WTC11 (cell line): ENCODE measurements at regions not wholly inside any gene's neighbourhood (a gene's known extent, or its start where the extent isn't known, plus 50 kb on each side); places are given as distances from the start of the nearest gene placed in this dataset.

Experiments used
- ATAC-seq: fragments of 200-7000 bp; cut with Tn5 transposase; 2 replicates; pipeline ENCODE4 v1.10.0; 2021; ENCODE audit warnings: mild to moderate bottlenecking, moderate library complexity
- CTCF ChIA-PET: fragments of 300-600 bp; sonication (Branson Sonifier 250); formaldehyde crosslinking; loops from one replicate; lab custom pipeline; 2021; ENCODE audit warnings: antibody characterized with exemption; lab: Charles Lee
- POLR2A ChIA-PET: fragments of 350-600 bp; sonication (Branson Sonifier 250); formaldehyde crosslinking; loops from one replicate; lab custom pipeline; 2021; ENCODE audit warnings: antibody characterized with exemption; lab: Charles Lee
- DNase-seq: peaks from one replicate; pipeline ENCODE4 v3.0.0; 2021; ENCODE audit warnings: low spot score
- H3K27ac Mint-ChIP-seq: 2 replicates; pipeline ENCODE4 v1.8.0; 2021; ENCODE audit warnings: mixed read lengths
- H3K27me3 Mint-ChIP-seq: 2 replicates; pipeline ENCODE4 v1.8.0; 2021; ENCODE audit warnings: low read depth, mild to moderate bottlenecking, moderate library complexity, mixed read lengths
- H3K36me3 Mint-ChIP-seq: 2 replicates; pipeline ENCODE4 v1.8.0; 2021; ENCODE audit warnings: mixed read lengths
- H3K4me1 Mint-ChIP-seq: 2 replicates; pipeline ENCODE4 v1.8.0; 2022; ENCODE audit warnings: mixed read lengths
- H3K4me3 Mint-ChIP-seq: 2 replicates; pipeline ENCODE4 v1.8.0; 2021; ENCODE audit warnings: mild to moderate bottlenecking, moderate library complexity, mixed read lengths
- H3K9me3 Mint-ChIP-seq: 2 replicates; pipeline ENCODE4 v1.8.0; 2021; ENCODE audit warnings: mixed read lengths
- CREB1 ChIP-seq: sonication (generic); formaldehyde crosslinking; IDR thresholded peaks from 2 replicates; pipeline ENCODE4 v1.8.0; 2023; ENCODE audit warnings: mild to moderate bottlenecking, missing genetic modification reagents
- FOXP1 ChIP-seq: sonication (generic); formaldehyde crosslinking; IDR thresholded peaks from 2 replicates; pipeline ENCODE4 v1.8.0; 2022; ENCODE audit warnings: missing genetic modification reagents, mild to moderate bottlenecking, moderate library complexity, borderline replicate concordance
- KAT7 ChIP-seq: sonication (generic); formaldehyde crosslinking; IDR thresholded peaks from 2 replicates; pipeline ENCODE4 v1.8.1; 2023; ENCODE audit warnings: missing genetic modification reagents, mild to moderate bottlenecking, borderline replicate concordance
- MXD4 ChIP-seq: fragments of 250-450 bp; sonication (Bioruptor Pico); IDR thresholded peaks from 2 replicates; pipeline ENCODE4 v1.8.0; 2021; ENCODE audit warnings: mild to moderate bottlenecking, moderate library complexity, borderline replicate concordance
- NFYB ChIP-seq: sonication (generic); formaldehyde crosslinking; conservative IDR thresholded peaks from 2 replicates; pipeline ENCODE4 v1.8.0; 2022; ENCODE audit warnings: low read depth, missing genetic modification reagents
- NR1H2 ChIP-seq: sonication (generic); formaldehyde crosslinking; IDR thresholded peaks from 2 replicates; pipeline ENCODE4 v1.9.0; 2021; ENCODE audit warnings: mild to moderate bottlenecking, moderate library complexity, missing genetic modification reagents
- NR2C2 ChIP-seq: sonication (generic); formaldehyde crosslinking; IDR thresholded peaks from 2 replicates; pipeline ENCODE4 v1.8.0; 2022; ENCODE audit warnings: mild to moderate bottlenecking, missing genetic modification reagents
- PRRX2 ChIP-seq: fragments of 250-450 bp; sonication (Bioruptor Pico); IDR thresholded peaks from 2 replicates; pipeline ENCODE4 v1.8.0; 2021; ENCODE audit warnings: mild to moderate bottlenecking
- SMAD4 ChIP-seq: sonication (generic); formaldehyde crosslinking; IDR thresholded peaks from 2 replicates; pipeline ENCODE4 v1.8.0; 2022; ENCODE audit warnings: mild to moderate bottlenecking, missing genetic modification reagents
- ZNF121 ChIP-seq: sonication (generic); formaldehyde crosslinking; IDR thresholded peaks from 2 replicates; pipeline ENCODE4 v1.8.0; 2023; ENCODE audit warnings: missing genetic modification reagents
- ZNF138 ChIP-seq: sonication (generic); formaldehyde crosslinking; conservative IDR thresholded peaks from 2 replicates; pipeline ENCODE4 v1.8.1; 2022; ENCODE audit warnings: mild to moderate bottlenecking, moderate library complexity, missing genetic modification reagents
- ZNF317 ChIP-seq: sonication (generic); formaldehyde crosslinking; IDR thresholded peaks from 2 replicates; pipeline ENCODE4 v1.8.1; 2023; ENCODE audit warnings: low read depth, mild to moderate bottlenecking, moderate library complexity, missing genetic modification reagents, borderline replicate concordance
- ZNF671 ChIP-seq: fragments of 250-450 bp; sonication (Bioruptor Pico); IDR thresholded peaks from 2 replicates; pipeline ENCODE4 v1.8.0; 2021; ENCODE audit warnings: mild to moderate bottlenecking
- TF ChIP-seq, protein P1 (sequence below): sonication (generic); formaldehyde crosslinking; IDR thresholded peaks from 2 replicates; pipeline ENCODE4 v1.8.1; 2023; ENCODE audit warnings: mild to moderate bottlenecking, moderate library complexity, missing genetic modification reagents
- TF ChIP-seq, protein P2 (sequence below): sonication (generic); formaldehyde crosslinking; IDR thresholded peaks from 2 replicates; pipeline ENCODE4 v1.8.0; 2022; ENCODE audit warnings: mild to moderate bottlenecking, missing genetic modification reagents
- TF ChIP-seq, protein P3 (sequence below): sonication (generic); formaldehyde crosslinking; IDR thresholded peaks from 2 replicates; pipeline ENCODE4 v1.8.1; 2022; ENCODE audit warnings: low read depth, missing genetic modification reagents, borderline replicate concordance
- TF ChIP-seq, protein P4 (sequence below): sonication (generic); formaldehyde crosslinking; IDR thresholded peaks from 2 replicates; pipeline ENCODE4 v1.8.0; 2023; ENCODE audit warnings: missing genetic modification reagents
- TF ChIP-seq, protein P5 (sequence below): fragments of 250-450 bp; sonication (Bioruptor Pico); IDR thresholded peaks from 2 replicates; pipeline ENCODE4 v1.8.0; 2021; ENCODE audit warnings: mild to moderate bottlenecking
- TF ChIP-seq, protein P6 (sequence below): sonication (generic); formaldehyde crosslinking; IDR thresholded peaks from 2 replicates; pipeline ENCODE4 v1.8.1; 2023; ENCODE audit warnings: mild to moderate bottlenecking, missing genetic modification reagents

DNA sequence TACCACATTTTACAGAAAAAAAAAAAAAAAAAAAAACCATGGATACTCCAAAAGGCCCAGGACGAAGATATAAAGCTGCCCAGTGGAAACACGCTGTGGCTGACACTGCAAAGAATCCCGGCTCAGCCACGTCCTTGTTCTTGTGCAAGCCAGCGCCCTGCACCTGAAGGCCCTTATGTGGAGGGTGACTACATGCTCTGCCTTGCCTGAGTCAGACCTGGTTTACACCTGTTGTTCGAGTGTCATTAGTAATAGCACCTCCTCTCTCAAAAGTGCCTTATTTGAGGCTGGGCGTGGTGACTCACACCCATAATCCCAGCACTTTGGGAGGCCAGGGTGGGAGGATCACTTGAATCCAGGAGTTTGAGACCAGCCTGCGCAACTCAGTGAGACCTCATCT is 54.3 kb upstream of the ZSWIM6 start:
- CTCF ChIA-PET: interaction anchor here (0.6 to 1.1 kb wide), 7 partner anchors 16 to 996 kb away, joined by 3 to 5 read pairs (median 4); partner anchors contain the start of gene ZSWIM6
- POLR2A ChIA-PET: no interaction called here

DNA sequence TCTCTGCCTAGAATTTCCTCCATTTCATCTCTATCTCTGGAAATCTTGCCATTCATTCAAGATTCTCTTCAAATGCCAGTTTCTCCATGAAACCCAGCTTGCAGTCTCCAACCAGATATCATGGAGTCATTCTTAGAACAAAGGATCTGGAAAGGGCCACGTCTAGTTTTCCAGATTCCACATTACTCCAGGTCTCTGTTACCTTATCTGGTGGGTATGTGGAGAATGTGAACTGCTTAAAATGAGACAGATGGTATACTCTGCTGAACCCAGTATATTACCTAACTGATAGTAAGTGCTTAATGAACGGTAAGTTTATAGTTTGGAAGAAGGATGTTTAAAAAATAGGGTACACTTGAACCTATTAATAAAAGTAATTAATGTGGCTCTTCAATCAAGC is 52.3 kb upstream of the ZSWIM6 start:
- no peak for DNase-seq
- no peaks in the 10 kb centered on the region for H3K36me3 Mint-ChIP-seq
- ChIA-PET CTCF (no interaction called here), POLR2A (no interaction called here)
- no peaks in the 10 kb centered on the region for H3K9me3 Mint-ChIP-seq
- no peak for ATAC-seq
- TF ChIP-seq NR1H2 (no peak), CREB1 (CRISPR knock-in tag) (no peak), ZNF138 (CRISPR knock-in tag) (no peak), PRRX2 (no peak)
- TF ChIP-seq, protein P1, sequence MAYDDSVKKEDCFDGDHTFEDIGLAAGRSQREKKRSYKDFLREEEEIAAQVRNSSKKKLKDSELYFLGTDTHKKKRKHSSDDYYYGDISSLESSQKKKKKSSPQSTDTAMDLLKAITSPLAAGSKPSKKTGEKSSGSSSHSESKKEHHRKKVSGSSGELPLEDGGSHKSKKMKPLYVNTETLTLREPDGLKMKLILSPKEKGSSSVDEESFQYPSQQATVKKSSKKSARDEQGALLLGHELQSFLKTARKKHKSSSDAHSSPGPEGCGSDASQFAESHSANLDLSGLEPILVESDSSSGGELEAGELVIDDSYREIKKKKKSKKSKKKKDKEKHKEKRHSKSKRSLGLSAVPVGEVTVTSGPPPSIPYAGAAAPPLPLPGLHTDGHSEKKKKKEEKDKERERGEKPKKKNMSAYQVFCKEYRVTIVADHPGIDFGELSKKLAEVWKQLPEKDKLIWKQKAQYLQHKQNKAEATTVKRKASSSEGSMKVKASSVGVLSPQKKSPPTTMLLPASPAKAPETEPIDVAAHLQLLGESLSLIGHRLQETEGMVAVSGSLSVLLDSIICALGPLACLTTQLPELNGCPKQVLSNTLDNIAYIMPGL: no peak
- TF ChIP-seq, protein P2, sequence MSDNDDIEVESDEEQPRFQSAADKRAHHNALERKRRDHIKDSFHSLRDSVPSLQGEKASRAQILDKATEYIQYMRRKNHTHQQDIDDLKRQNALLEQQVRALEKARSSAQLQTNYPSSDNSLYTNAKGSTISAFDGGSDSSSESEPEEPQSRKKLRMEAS (CRISPR knock-in tag): no peak
- TF ChIP-seq, protein P3, sequence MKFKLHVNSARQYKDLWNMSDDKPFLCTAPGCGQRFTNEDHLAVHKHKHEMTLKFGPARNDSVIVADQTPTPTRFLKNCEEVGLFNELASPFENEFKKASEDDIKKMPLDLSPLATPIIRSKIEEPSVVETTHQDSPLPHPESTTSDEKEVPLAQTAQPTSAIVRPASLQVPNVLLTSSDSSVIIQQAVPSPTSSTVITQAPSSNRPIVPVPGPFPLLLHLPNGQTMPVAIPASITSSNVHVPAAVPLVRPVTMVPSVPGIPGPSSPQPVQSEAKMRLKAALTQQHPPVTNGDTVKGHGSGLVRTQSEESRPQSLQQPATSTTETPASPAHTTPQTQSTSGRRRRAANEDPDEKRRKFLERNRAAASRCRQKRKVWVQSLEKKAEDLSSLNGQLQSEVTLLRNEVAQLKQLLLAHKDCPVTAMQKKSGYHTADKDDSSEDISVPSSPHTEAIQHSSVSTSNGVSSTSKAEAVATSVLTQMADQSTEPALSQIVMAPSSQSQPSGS (CRISPR knock-in tag): no peak
- TF ChIP-seq, protein P4, sequence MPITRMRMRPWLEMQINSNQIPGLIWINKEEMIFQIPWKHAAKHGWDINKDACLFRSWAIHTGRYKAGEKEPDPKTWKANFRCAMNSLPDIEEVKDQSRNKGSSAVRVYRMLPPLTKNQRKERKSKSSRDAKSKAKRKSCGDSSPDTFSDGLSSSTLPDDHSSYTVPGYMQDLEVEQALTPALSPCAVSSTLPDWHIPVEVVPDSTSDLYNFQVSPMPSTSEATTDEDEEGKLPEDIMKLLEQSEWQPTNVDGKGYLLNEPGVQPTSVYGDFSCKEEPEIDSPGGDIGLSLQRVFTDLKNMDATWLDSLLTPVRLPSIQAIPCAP (CRISPR knock-in tag): no peak
- no peak overlapping the region for H3K4me3 Mint-ChIP-seq
- peaks cover 25% of the 10 kb centered on the region for H3K4me1 Mint-ChIP-seq
- no peak overlapping the region for H3K27ac Mint-ChIP-seq
- no peaks in the 10 kb centered on the region; the same call in 1 of the 2 replicates for H3K27me3 Mint-ChIP-seq

More for the DNA sequence above, 54.3 kb upstream of the ZSWIM6 start:
- TF ChIP-seq, protein P5, sequence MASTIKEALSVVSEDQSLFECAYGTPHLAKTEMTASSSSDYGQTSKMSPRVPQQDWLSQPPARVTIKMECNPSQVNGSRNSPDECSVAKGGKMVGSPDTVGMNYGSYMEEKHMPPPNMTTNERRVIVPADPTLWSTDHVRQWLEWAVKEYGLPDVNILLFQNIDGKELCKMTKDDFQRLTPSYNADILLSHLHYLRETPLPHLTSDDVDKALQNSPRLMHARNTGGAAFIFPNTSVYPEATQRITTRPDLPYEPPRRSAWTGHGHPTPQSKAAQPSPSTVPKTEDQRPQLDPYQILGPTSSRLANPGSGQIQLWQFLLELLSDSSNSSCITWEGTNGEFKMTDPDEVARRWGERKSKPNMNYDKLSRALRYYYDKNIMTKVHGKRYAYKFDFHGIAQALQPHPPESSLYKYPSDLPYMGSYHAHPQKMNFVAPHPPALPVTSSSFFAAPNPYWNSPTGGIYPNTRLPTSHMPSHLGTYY (CRISPR knock-in tag): no peak
- TF ChIP-seq, protein P6, sequence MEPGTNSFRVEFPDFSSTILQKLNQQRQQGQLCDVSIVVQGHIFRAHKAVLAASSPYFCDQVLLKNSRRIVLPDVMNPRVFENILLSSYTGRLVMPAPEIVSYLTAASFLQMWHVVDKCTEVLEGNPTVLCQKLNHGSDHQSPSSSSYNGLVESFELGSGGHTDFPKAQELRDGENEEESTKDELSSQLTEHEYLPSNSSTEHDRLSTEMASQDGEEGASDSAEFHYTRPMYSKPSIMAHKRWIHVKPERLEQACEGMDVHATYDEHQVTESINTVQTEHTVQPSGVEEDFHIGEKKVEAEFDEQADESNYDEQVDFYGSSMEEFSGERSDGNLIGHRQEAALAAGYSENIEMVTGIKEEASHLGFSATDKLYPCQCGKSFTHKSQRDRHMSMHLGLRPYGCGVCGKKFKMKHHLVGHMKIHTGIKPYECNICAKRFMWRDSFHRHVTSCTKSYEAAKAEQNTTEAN (CRISPR knock-in tag): no peak
- TF ChIP-seq NR1H2 (no peak), KAT7 (CRISPR knock-in tag) (no peak), ZNF671 (no peak)
- Mint-ChIP-seq H3K27me3 (no peaks in the 10 kb centered on the region; the same call in 1 of the 2 replicates), H3K4me3 (no peak overlapping the region), H3K36me3 (no peaks in the 10 kb centered on the region), H3K27ac (no peak overlapping the region), H3K4me1 (peaks cover 25% of the 10 kb centered on the region), H3K9me3 (no peaks in the 10 kb centered on the region)
- DNase-seq: no peak
- no peak for ATAC-seq

DNA sequence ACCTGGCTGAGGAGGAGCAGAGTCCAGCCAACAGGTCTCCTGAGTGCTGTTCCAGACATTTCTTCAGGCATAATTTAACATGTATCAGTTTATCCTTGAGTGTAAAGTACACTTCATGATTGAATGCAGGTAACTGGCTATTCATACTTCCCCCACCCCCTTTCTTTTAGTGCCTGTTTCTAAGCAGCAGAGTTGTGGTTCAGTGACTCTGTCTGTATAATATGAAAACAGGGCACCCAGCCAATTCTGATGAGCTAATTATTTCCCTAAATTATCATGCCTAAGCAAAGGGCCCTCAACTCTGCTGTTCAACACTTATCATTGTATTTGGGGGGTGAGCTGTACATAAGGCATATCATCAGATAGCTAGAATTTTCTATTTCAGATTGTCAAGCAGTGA is 51.9 kb upstream of the ZSWIM6 start:
- H3K27ac Mint-ChIP-seq: no peak overlapping the region
- DNase-seq: no peak
- no peaks in the 10 kb centered on the region for H3K9me3 Mint-ChIP-seq
- ChIA-PET POLR2A (no interaction called here), CTCF (no interaction called here)
- H3K4me3 Mint-ChIP-seq: no peak overlapping the region
- no peak for TF ChIP-seq MXD4
- TF ChIP-seq ZNF121: no peak
- no peak for TF ChIP-seq NFYB
- TF ChIP-seq SMAD4 (CRISPR knock-in tag): no peak
- TF ChIP-seq FOXP1 (CRISPR knock-in tag): no peak
- no peak for TF ChIP-seq ZNF317 (CRISPR knock-in tag)
- TF ChIP-seq, protein P3 (CRISPR knock-in tag): no peak
- TF ChIP-seq NR2C2 (CRISPR knock-in tag): no peak
- peaks cover 23% of the 10 kb centered on the region for H3K4me1 Mint-ChIP-seq
- ATAC-seq: no peak
- no peaks in the 10 kb centered on the region; the same call in 1 of the 2 replicates for H3K27me3 Mint-ChIP-seq
- H3K36me3 Mint-ChIP-seq: no peaks in the 10 kb centered on the region
